A673 (cell line): ENCODE measurements at regions not wholly inside any gene's neighbourhood (a gene's known extent, or its start where the extent isn't known, plus 50 kb on each side); places are given as distances from the start of the nearest gene placed in this dataset.

ENCODE experiments used
- EZH2 ChIP-seq: fragments of 200-600 bp; sonication (generic); IDR thresholded peaks from 2 replicates; pipeline ENCODE4 v1.6.1; 2017; ENCODE audit warnings: borderline replicate concordance, low read depth, mild to moderate bottlenecking, mixed read lengths, antibody characterized with exemption, low read length; ENCODE audit not compliant: poor library complexity, severe bottlenecking
- TF ChIP-seq, protein P1 (sequence below): fragments of 300-800, 200-600 bp; sonication (generic); conservative IDR thresholded peaks from 2 replicates; pipeline ENCODE4 v1.5.1; 2017; ENCODE audit warnings: low read depth, mild to moderate bottlenecking, antibody characterized with exemption, low read length, moderate library complexity, mixed read lengths

DNA sequence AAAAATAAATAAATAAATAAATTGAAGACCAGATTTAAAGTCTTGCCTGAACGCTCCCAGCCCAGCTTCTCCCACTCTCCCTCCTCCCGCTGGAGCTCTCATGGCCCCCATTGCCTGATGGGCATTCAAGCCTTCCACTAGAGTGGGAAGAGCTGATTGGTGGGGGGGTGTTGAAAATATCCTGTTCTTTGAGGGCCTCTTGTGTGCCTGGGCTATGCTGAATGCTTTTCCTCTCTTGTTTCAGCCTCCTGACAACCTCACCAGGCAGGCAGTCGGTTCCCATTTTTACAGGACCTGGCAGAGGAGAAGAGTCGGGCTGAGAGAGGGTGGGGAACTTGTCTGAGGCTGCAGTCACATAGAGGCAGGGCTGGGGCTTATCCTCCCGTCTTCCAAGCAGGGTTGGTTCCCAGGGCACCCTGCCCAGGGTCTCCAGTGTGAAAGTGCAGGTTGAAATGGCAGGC lies 59.2 kb upstream of the SSBP3 start:
- TF ChIP-seq, protein P1, sequence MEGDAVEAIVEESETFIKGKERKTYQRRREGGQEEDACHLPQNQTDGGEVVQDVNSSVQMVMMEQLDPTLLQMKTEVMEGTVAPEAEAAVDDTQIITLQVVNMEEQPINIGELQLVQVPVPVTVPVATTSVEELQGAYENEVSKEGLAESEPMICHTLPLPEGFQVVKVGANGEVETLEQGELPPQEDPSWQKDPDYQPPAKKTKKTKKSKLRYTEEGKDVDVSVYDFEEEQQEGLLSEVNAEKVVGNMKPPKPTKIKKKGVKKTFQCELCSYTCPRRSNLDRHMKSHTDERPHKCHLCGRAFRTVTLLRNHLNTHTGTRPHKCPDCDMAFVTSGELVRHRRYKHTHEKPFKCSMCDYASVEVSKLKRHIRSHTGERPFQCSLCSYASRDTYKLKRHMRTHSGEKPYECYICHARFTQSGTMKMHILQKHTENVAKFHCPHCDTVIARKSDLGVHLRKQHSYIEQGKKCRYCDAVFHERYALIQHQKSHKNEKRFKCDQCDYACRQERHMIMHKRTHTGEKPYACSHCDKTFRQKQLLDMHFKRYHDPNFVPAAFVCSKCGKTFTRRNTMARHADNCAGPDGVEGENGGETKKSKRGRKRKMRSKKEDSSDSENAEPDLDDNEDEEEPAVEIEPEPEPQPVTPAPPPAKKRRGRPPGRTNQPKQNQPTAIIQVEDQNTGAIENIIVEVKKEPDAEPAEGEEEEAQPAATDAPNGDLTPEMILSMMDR = no peak
- TF ChIP-seq EZH2 = no peak
